Posterior vena cava (tissue), 2 donors: ENCODE measurements at regions not wholly inside any gene's neighbourhood (a gene's known extent, or its start where the extent isn't known, plus 50 kb on each side); places are given as distances from the start of the nearest gene placed in this dataset.

Source experiments
- DNase-seq: peaks from one replicate; pipeline ENCODE4 v3.0.0-alpha.2; 2020; ENCODE audit warnings: low spot score
- intact Hi-C, 2 donors: fragments of 100-400 bp; cut with DNase I; formaldehyde crosslinking; loops; one replicate each; pipeline versions ENCODE4 v1.14.1 to v1.14.2; 2022 to 2023
- donor health status: DM: yes; HTN: yes; CAD: no.
- donor health status: DM: yes; HTN: yes; CAD: no.

DNA sequence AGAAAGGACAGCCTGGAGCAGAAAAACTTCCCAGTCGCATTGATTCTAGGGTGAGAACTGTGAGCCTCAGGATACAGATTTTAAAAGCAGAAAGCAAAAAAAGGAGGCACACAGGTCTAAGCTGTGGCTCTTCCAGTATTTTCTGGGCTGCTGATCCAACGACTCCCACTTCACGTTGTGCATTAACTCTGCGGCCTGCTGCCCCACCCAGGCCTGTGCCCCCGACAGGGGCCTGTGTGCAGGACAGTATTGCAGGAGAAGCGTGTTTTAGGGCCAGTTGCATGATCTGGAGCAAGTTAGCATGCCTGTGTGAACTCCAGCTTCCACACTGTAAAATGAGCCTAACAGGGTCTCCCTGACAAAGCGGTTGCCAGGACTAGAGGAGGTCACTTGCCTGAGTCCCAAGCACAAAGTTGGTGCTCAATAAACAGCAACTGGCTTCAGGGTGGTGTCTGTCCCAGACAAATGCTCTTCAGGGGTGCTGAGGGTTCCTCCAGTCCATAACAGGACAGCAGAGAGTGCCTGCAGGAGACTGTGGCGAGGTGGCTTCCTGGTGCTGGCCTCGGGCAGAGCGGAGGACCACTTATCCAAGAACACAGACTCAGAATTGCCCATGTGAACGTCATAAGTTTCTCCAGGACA lies 66.8 kb upstream of the RAB4A start:
- intact Hi-C loops, result no loop called here
- no peak for DNase-seq

DNA sequence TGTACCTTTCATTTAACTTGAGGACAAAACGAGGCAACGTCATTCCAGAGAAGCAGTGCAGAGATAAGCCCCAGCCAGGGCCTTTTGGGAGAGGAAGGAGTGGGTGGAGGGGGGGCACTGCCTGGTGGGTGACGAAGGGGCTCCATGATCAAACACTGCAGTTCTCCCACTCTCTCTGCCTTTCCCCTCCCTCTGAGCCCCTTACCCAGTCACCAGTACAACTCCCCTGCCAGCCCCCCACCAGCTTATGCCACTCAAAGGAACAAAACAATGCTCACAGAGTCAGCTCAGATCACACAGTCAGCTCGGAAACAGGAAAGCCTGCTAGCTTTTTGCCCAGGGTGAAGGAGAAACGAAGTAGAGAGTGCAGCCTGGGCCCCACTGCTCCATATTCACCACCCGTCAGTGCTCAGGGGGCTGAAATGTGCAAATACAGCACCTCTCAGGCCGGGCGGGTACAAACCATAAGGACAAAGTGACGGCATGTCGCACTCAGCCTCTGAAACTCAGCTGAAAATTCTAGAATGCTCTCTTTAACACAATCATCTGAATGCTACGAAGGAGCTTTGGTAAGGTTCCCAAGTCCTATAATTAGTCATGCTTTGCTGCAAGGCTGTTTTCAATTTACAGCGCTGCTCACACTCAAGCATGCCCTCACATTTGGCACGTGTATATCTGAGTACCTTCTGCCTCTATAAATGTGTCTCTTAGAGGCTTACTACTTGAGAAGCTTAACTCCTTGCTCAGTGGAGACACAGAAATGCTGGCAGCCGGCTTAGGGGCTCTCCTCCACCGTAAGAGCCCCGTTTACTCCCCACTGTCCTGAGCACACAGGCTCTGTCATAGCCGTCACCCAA lies 65.8 kb upstream of the RAB4A start:
- DNase-seq, result peak; percentile 81
- intact Hi-C loops, result no loop called here

DNA sequence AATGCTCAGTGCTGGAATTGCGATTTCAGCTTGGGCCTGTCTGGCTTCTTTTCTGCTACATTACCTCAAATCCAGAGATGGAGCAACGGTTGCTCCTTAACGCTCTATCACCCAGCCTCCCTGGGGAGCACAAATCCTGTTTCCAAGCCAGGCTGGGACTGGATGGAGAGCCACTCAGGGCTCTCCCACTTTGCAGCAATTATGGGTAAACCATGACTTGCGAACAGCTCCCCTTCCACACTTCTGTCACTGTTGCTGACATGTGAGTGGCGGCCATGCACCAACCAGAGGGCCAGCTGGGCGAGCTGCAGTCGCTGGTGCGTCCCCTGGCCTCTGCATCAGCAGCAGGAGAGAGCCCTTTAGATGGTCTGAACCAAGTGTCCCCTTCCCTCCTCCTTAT lies 65.1 kb upstream of the RAB4A start:
- intact Hi-C loops, result loop anchor here in 1 of 2 donors (2.0 kb wide), 1 partner anchor 35 kb away; no protein-coding TSS in a partner anchor
- DNase-seq, result no peak

DNA sequence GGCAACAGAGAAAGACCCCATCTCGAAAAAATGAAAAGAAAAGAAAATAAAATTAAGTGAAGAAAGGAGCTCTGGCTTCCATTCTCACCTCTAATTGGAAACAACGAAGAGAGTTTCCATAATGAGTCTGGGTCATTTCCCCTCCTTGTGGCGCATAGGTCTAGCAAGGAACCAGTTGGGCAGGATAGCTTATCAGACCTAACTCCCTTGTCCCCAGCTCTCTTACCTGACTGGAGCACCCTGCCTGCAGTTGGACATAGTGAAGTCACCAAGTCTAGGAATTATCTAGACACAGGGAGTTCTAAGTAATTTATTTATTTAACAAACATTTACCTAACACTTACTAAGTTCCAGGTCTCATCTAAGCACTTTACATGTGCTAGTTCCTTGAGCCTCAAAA lies 63.0 kb upstream of the RAB4A start:
- intact Hi-C loops, result loop anchor here in 1 of 2 donors (2.0 kb wide), 1 partner anchor 37 kb away; no protein-coding TSS in a partner anchor
- DNase-seq, result no peak

DNA sequence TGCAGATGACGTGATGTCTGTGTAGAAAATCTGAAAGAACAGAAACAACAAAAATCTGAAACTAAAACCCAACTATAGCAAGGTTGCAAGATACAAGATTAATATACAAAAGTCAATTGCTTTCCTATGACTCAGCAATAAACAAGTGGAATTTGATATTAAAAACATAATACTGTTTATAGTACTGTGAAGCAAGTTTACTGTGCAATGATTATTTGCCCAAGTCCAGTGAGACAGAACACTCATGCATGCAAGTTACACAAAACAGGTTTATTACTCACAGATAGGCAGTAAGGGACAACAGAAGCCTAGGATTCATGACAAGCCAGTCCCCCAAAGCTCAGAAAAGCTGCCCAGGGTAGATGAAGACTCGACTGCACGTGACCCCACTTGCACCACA lies 62.4 kb upstream of the RAB4A start:
- intact Hi-C loops, result no loop called here
- DNase-seq, result no peak

DNA sequence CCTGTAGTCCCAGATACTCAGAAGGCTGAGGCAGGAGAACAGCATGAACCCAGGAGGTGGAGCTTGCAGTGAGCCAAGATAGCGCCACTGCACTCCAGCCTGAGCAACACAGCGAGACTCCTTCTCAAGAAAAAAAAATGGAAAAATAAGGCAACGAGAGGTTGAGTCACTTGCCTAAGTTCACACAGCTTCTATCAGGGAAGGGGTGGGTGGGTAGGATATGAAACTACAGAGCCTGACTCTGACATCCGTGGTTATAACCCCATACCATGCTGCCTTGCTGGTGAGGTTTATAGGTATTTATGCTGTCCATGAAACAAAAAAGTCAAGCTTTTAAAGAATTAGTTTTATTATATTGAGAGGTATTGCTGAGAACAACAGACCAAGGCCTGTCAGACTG lies 61.5 kb upstream of the RAB4A start:
- intact Hi-C loops, result no loop called here

DNA sequence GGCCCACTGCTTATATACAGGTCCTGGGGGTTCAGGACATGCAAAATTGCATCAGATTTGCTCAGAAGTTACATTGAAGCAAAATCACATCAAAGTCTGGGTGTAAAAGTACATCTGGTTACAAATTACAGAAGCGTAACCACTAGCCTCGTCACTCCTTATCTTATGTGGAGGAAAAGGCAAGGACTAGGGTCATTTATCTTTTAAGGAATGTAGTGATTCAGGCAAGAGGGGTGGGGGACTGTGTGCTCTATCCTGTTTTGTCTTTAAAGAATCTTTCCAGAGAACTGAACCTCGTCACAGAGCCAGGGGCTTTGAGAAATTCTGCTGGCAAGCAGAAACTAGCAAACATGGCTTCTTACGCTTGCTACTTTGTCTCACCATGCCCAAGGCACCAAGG lies 61.1 kb upstream of the RAB4A start:
- DNase-seq, result no peak
- intact Hi-C loops, result loop anchor here in 1 of 2 donors (1.0 kb wide), 1 partner anchor 17 kb away; no protein-coding TSS in a partner anchor

More for the DNA sequence above, 61.5 kb upstream of the RAB4A start:
- DNase-seq, result no peak

DNA sequence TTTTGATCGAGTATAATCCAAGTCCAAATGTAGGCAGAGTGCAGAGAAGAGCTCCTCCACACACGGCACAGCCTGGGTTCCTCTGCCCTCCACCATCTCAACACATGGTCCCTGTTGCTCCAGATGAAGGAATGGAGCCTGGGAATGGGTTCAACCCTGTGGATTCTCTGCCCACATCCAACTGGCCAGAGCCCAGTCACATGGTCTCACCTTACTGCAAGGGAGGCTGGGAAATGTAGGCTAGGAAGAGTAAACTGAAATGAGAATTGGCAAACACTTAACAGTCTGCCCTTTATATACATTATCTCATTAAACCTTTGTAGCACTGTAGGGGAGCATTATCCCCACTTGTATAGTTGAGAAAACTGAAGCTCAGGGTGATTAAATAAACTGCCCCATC lies 60.1 kb upstream of the RAB4A start:
- no peak for DNase-seq
- intact Hi-C loops, result loop anchor here in 1 of 2 donors (1.0 kb wide), 2 partner anchors 18 to 88 kb away; no protein-coding TSS in a partner anchor

DNA sequence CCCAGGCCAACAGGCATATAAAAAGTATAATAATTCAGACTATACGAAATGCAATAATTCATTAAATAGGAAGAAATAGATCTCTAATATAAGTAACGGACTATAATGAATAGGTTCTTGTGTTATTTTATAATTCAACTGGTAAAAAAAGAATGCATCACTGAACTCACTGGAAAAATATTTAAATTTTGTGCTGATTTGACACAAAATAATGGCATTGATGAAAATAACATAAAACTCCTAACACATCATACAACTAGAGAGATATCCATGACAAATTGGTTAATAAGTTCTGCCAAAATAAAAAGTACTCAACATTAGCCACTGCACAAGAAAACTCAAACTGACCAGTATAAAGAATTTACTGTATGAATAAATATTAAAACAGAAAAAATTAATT lies 57.1 kb upstream of the RAB4A start:
- intact Hi-C loops, result no loop called here
- DNase-seq, result no peak

DNA sequence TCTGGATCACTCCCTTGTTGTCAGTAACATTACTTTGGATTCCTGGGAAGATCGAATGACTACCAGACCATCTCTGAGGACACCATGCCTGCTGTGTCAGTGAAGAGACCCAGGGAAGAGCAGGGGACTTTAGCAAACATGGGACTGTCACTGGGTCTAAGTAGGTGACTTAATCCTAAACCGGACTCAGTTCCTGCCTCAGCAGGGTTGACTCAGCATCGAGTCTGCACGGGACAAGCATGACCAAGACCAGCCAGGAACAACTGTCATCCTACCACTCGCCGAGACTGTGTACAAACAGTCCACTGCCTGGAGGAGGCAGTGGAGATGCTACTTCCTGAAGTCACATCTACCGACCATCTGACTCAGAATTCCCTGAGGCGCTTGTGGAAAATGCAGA lies 53.2 kb upstream of the RAB4A start:
- no peak for DNase-seq
- intact Hi-C loops, result loop anchor here in 1 of 2 donors (2.0 kb wide), 1 partner anchor 25 kb away; no protein-coding TSS in a partner anchor

DNA sequence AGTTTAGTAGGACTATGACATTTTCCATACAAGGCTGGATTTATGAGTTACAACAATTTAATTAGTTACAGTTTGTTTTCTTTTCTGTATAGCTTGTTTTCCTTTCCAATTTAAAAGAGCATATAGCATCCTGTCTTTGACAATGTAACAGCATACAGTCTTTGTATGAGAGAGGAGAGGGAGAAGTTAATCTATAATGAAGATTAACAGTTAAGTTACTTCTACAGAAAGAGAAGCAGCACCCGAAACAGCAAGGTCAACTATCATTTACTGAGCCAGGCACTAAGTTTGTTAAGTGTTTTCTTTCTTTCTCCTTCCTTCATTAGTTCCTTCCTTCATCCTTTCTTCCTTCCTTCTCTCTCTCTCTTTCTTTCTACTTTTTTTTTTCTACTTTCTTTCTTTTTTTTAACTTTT lies 52.3 kb upstream of the RAB4A start:
- DNase-seq, result no peak
- intact Hi-C loops, result loop anchor here in 1 of 2 donors (2.0 kb wide), 1 partner anchor 24 kb away; no protein-coding TSS in a partner anchor

DNA sequence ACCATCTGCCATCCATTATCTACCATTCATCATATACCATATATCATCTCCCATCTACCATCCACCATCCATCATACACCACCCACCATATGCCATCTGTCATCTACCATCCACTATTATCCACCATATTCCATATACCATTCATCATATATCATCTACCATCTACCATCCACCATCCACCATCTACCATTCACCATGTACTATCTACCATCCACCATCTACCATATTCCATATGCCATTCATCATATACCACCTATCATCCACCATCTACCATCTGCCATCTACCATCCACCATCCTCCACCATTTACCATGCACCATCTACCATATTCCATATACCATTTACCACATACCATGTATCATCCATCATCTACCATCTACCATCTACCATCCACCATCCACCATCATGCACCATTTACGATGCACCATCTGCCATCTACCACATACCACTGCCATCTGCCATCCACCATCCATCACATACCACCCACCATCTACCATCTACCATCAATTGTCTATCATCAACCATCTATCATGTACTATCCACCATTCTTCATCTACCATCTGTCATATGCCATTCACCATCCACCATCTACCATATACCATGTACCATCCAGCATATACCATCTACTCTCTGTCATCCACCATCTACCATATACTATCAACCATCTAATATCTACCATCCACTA lies 50.6 kb upstream of the RAB4A start:
- DNase-seq, result no peak

DNA sequence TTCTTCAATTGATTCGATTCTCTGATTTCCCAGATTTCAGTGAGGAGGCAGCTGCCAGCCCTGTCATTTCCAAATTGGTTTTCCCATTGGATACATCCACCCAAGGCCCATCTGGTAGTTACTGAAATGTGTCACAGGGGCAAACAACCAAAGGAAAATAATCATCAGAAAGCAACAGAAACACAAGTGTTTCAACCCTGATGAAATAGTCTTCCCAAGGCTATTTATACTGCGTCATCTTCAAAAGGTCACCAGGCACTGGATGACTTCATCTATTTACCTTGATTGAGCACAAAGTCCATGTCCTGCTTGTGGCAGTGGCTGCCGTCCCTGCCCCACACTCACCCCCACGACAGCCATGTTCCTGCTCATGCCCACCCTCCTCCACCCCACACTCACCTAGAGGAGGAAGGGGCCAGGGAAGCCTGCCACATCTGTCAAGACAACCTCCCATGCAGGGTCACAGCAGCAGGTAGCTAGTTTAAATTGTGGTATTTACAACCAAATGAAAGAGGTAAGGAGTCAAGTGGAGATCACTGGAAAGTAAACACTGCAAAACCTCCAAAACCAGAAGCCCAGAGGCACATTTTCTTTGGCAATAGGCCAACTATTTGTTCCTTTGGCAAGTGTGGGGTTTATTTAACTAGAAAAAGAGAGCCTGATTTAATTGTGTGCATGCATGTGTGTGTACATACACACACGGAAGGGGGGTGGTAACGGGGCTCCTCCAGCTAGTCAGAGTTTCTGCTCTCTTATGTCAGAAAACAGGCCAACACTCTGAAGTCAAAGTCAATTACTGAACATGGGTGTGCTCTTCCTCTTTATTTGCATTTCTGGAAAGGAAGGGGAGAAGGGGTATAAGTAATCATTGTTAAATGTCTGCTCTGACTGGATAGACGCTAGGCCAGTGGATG lies 49.5 kb upstream of the RAB4A start:
- no peak for DNase-seq

More for the DNA sequence above, 50.6 kb upstream of the RAB4A start:
- intact Hi-C loops, result loop anchor here (10.0 kb wide), 3 partner anchors 156 to 556 kb away; partner anchors contain the start of gene RHOU (in 1 of the 2)

More for the DNA sequence above, 49.5 kb upstream of the RAB4A start:
- intact Hi-C loops, result loop anchor here (10.0 kb wide), 3 partner anchors 157 to 557 kb away; partner anchors contain the start of gene RHOU (in 1 of the 2)
